ENCODE measurements at regions not wholly inside any gene's neighbourhood (a gene's known extent, or its start where the extent isn't known, plus 50 kb on each side); places are given as distances from the start of the nearest gene placed in this dataset.

DNA sequence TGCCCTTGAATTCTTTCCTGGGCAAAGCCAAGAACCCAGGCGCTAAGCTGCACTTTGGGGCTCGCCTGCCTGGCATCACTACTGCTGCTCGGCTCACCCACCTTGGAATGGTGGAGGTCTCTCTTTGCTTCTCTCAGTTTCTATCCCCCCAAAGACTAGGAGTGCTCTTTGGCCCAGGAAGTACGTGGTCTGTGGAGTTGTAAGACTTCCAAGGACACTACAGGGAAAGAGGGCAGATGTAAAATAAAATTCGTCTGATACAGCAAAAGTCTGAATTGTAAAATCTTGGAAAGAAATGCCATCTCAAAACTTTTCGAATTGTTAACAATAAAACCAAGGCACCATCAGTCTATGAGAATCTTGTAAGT, 52.5 kb upstream of the MAP1LC3B2 start (continued):
- TF ChIP-seq, protein P1, sequence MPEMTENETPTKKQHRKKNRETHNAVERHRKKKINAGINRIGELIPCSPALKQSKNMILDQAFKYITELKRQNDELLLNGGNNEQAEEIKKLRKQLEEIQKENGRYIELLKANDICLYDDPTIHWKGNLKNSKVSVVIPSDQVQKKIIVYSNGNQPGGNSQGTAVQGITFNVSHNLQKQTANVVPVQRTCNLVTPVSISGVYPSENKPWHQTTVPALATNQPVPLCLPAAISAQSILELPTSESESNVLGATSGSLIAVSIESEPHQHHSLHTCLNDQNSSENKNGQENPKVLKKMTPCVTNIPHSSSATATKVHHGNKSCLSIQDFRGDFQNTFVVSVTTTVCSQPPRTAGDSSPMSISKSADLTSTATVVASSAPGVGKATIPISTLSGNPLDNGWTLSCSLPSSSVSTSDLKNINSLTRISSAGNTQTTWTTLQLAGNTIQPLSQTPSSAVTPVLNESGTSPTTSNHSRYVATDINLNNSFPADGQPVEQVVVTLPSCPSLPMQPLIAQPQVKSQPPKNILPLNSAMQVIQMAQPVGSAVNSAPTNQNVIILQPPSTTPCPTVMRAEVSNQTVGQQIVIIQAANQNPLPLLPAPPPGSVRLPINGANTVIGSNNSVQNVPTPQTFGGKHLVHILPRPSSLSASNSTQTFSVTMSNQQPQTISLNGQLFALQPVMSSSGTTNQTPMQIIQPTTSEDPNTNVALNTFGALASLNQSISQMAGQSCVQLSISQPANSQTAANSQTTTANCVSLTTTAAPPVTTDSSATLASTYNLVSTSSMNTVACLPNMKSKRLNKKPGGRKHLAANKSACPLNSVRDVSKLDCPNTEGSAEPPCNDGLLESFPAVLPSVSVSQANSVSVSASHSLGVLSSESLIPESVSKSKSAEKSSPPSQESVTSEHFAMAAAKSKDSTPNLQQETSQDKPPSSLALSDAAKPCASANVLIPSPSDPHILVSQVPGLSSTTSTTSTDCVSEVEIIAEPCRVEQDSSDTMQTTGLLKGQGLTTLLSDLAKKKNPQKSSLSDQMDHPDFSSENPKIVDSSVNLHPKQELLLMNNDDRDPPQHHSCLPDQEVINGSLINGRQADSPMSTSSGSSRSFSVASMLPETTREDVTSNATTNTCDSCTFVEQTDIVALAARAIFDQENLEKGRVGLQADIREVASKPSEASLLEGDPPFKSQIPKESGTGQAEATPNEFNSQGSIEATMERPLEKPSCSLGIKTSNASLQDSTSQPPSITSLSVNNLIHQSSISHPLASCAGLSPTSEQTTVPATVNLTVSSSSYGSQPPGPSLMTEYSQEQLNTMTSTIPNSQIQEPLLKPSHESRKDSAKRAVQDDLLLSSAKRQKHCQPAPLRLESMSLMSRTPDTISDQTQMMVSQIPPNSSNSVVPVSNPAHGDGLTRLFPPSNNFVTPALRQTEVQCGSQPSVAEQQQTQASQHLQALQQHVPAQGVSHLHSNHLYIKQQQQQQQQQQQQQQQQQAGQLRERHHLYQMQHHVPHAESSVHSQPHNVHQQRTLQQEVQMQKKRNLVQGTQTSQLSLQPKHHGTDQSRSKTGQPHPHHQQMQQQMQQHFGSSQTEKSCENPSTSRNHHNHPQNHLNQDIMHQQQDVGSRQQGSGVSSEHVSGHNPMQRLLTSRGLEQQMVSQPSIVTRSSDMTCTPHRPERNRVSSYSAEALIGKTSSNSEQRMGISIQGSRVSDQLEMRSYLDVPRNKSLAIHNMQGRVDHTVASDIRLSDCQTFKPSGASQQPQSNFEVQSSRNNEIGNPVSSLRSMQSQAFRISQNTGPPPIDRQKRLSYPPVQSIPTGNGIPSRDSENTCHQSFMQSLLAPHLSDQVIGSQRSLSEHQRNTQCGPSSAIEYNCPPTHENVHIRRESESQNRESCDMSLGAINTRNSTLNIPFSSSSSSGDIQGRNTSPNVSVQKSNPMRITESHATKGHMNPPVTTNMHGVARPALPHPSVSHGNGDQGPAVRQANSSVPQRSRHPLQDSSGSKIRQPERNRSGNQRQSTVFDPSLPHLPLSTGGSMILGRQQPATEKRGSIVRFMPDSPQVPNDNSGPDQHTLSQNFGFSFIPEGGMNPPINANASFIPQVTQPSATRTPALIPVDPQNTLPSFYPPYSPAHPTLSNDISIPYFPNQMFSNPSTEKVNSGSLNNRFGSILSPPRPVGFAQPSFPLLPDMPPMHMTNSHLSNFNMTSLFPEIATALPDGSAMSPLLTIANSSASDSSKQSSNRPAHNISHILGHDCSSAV (CRISPR knock-in tag; IDR thresholded peaks at IDR 0.05; ENCODE audit: borderline replicate concordance) = no peak
- TF ChIP-seq CREB1 (IDR thresholded peaks at IDR 0.05) (no peak), CREB1 (CRISPR knock-in tag; IDR thresholded peaks at IDR 0.05) (no peak), ZBTB8A (CRISPR knock-in tag; IDR thresholded peaks at IDR 0.05; ENCODE audit: borderline replicate concordance, low read depth) (no peak)
